Dedifferentiated amniotic fluid mesenchymal stem cell (primary cell): ENCODE measurements at regions not wholly inside any gene's neighbourhood (a gene's known extent, or its start where the extent isn't known, plus 50 kb on each side); places are given as distances from the start of the nearest gene placed in this dataset.
"Not testable (repeated sequence)": the region's sequence is repeated elsewhere in the genome, so short reads cannot be mapped to it uniquely, and the experiment has no call there.

Source experiments
- DNase-seq: peaks from one replicate; pipeline ENCODE4 v3.0.0-alpha.2; 2016; ENCODE audit errors: extremely low spot score

DNA sequence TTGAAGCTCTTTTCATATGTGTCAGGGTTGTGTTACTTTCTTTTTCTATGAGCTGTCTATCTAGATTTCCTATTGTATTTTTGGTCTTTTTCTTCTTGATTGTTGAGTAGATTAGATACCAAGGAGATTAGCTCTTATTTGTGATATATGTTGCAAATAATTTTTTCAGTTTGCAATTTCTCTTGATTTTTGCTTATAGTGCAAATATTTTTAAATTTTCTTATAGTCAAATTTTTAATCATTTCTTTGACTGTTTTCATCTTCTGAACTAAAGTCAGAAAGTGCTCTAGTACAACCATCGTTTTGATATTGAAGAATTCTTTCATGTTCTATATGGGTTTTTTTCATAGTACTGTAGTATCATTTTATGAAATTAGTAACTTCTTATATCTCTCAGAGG is 193.7 kb downstream of the OSTF1 start:
- DNase-seq, result no peak

DNA sequence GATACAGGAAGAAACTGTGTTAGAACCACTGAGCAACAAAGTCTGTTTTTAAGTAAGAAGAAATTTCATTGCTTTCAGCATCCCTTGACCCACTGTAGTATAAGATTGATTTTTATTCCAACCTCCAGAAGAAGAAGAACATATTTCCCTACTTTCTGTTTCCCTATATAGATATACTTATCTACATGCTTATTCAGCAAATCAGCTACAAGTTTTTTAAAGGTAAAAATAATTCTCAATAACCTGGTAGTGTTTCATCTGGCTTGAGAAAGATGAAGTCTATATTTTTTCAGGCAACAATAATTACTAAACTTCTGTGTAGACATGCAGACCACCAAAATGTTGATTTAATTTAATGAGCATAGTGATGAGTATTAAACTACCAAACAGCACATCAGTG is 201.0 kb downstream of the OSTF1 start:
- no peak for DNase-seq

DNA sequence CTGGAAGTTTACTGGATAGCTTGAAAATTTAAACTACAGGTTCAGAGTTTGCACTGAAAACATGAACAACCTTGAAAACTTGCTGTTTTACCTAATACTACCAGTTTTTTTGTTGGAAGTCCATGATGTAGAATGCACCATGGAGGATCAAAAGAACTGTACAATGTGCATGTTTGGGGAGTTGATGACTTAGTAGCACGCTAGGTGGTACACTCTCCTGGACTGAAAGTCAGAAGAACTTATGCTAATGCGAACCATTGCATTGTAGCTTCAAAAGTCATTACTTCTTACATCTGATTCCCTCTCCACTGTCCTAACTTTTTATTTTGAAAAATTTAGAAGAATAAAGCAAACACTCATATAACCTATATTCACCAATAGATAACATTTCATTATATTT is 211.0 kb downstream of the OSTF1 start:
- no peak for DNase-seq

- no peak for DNase-seq
Observed at GRCh38 chr9:75333624-75334023, 245.3 kb downstream of the OSTF1 start.

DNA sequence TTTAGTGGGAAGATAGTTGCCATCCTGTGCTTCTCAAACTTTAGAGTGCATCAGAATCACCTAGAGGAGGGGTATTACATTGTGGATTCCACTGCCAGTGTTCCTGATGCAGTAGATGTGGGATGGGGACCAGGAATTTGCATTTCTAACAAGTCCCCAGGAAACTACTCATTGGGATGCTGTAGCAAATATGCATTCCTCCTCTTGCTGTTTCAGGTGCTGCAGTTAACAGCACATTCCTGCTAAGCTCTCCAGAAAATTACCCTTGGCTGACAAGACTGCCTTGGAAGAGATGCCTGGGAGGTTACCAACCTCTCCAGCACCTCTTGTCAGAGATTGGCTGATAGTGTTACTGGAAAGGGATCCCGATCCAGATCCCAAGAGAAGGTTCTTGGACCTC is 270.5 kb downstream of the OSTF1 start:
- no peak for DNase-seq

DNA sequence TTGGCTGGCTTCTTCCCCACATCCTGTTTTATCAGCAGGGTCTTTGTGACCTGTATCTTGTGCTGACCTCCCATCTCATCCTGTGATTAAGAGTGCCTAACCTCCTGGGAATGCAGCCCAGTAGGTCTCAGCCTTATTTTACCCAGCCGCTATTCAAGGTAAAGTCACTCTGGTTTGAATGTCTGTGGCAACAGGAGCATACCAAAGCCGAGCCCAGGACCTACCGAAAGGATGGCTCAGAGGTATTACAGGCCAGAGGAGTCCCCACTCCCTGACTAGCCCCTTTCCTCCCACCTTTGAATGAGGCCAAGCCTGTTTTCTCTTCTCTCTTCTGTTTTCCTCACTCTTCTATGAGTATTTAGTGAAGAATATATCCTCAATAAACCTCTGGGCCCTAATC is 271.3 kb downstream of the OSTF1 start:
- DNase-seq, result no peak

DNA sequence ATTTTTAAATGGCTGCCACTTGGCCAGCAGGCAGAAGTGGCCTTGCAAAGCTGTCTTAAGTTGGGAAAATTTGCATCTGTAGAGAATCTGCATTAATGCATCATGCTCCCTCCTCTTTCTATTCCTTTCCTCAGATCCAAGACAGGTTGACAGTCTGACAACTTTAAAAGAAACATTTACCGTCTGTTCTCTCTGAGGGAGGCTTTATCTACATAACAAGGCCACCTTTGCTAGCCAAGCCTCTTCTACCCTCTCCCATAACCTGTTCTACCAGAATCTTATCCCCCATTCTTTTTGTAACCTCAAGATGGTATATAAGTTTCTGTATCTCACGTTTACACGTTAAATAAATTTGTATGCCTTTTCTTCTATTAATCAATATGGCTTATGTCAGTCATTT is 271.9 kb downstream of the OSTF1 start:
- DNase-seq, result no peak

- DNase-seq, result not testable (repeated sequence)
Observed at GRCh38 chr9:75362446-75362845, 274.1 kb downstream of the OSTF1 start.

DNA sequence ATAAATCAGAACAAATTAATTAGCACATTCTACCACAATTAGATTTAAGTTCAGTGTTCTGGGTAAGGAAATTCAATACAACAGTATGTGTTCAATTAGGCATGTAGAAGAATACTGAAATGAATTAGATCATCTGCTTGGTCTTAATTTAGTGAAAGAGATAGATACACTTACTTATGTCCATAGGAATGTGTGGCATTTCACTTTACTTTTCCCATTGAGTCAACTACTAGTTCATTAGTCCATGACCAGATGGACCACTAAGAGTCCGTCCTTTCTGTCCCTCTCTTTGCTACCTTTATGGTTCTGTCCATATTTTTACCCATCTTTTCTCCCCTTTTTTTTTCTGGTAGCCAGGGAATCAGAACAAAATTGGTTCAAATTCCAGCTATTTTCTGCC is 276.9 kb downstream of the OSTF1 start:
- no peak for DNase-seq

- no peak for DNase-seq
Observed at GRCh38 chr9:75369989-75370388, 281.7 kb downstream of the OSTF1 start.

DNA sequence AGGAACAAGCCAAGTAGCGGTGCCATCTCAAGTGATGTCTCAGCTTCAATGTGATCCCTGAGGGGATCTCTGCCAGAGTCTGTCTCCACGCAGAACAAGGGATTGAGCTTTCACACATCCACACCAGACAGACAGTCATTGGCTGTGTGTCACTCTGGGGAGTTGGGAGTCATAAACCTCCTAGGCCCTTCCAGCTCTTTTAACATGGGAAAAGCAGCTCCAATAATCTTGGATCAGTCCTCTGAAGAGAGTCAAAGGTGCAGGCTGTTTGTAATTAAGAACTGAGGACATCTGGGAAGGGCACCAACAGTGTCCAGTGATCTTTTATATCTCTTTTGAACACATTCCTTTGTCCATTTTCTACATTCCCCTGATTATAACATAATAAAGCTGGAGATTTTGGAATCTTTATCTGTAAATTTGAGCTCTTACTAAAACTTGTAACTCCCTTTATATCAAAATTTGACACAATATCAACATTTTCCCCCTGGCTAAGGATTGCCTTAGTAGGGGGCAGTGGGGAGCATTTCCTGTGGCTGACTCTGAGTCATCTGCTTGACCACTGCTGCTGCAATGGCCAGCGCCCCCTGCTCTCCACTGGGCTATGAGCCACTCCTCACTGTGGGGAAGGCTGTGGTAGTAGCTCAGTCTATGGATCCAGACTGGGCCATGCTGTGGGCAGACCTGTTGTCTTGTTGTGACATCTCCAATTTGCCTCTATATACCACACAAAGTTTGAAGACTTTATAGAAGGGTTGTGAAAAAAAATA is 284.4 kb downstream of the OSTF1 start:
- DNase-seq, result no peak

DNA sequence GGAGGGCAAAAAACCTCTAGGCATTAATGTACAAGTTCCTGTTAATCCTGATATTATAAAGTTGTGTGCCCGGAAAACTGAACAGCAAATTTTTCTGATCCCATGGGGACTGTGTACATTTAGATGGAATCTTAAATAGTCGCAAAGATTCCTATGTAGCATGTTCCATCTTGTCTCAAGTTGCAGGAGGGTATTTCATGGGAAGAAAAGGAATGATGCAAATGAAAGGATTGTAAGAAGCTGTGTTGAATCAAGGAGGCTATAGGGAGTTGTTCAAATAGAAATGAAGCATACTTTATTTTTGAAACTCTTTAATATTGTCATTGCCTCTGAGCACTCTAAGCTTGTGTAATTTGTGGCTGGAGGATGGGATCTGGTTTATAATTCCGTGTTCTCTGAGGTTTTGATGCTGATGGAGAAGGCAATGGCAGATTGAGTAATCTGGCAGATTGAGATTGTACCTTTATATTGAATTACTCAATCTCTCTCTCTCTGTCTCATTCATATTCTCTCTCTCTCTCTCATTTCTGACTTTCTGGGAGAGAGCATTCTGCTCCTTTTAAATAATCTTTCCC is 288.5 kb downstream of the OSTF1 start:
- no peak for DNase-seq

- DNase-seq, result no peak
Observed at GRCh38 chr9:75378036-75378435, 289.7 kb downstream of the OSTF1 start.

DNA sequence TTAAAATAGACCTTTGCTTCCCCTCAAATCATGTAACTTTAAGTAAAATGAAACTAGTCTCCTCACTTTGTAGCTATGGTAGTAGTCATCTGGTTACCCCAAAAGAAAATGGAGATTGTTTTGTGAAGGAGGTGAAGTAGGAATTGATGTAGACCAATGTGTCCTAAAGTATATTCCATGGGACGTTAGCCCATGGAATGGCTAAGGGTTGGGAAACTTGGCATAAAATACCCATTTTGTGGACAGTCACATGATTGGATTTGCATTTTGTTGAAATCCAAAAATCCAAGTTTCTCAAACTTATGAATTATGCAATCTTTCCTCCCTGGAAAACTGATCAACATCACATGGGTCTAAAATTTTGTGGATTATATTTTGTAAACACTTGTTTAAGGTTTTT is 290.6 kb downstream of the OSTF1 start:
- no peak for DNase-seq

DNA sequence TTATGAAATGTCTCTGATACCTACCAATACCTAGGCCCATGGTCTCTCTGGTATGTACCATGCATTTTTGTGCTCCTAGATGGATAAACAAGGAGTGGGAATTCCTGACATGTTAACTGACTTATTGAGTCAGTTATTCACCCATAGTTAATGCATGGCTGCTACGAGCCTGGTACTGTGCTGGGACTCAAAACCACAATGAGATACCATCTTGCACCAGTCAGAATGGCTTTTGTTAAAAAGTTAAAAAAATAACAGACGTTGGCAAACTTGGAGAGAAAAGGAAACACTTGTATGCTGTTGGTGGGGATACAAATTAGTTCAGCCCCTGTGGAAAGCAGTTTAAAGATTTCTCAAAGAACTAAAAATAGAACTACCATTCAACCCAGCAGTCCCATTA is 293.8 kb downstream of the OSTF1 start:
- DNase-seq, result no peak

DNA sequence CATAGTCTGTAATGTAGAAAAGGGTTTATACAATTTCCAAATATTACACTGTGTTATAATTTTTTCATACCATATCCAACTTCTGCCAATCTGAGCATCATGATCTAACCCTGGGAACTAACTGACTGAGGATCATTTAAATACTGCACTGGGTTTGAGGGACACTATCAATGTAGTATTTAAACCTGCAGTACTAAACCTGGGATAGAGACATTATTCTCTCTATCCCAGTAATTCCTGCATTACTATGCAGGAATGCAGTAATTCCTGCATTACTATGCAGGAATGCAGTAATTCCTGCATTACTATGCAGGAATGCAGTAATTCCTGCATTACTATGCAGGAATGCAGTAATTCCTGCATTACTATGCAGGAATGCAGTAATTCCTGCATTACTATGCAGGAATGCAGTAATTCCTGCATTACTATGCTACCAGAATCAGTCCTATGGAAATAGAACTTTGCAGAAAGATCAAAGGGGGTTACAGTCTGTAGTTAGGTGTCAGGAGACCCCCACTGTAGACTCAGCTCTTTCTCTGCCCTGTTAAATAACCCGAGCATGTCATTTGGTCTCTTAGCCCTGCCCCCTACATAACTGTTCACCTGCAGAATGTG is 295.2 kb downstream of the OSTF1 start:
- DNase-seq, result not testable (repeated sequence)

DNA sequence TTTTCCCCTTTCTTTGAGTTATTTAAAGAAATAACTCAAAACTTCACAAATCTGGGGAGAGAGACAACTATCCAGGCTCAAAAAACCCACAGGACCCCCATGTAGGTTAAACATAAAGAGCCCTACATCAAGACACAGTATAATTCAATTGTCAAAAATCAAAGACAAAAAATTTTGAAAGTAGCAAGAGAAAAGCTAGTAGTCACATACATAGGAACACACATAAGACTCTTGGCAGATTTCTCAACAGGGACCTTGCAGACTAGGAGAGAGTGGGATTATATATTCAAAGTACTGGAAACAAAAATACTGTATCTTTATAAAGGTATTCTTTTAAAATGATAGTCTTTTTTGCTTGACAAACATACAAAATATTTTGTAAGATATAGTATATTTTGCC is 296.9 kb downstream of the OSTF1 start:
- DNase-seq, result no peak

GRCh38 chr9:75389101-75389500 is 300.8 kb downstream of the OSTF1 start:
- no peak for DNase-seq

- DNase-seq, result no peak
Observed at GRCh38 chr9:75390951-75391350, 302.6 kb downstream of the OSTF1 start.

GRCh38 chr9:75391497-75391896 is 303.2 kb downstream of the OSTF1 start:
- DNase-seq, result no peak

DNA sequence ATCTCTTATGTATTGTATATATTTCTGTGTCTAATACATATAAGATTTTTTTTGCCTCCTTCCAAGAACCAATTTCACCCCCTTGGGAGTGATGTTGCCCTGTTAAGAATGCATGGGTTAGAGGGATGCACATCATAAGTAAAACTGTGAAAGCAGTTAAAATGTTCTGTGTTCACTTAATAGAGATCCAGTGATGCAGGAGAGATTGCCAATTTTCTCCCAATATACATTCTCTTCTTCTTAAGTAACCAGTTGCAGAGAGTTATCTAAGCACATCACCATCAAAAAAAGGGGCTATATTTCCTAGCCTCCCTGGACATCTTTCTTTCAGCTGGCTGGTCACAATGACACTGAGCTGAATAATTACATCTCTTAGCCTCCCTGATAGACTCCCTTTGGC is 307.0 kb downstream of the OSTF1 start:
- DNase-seq, result no peak

GRCh38 chr9:75397836-75398235 is 309.5 kb downstream of the OSTF1 start:
- DNase-seq, result no peak

GRCh38 chr9:75408391-75408790 is 320.1 kb downstream of the OSTF1 start:
- no peak for DNase-seq
